ENCODE measurements at regions not wholly inside any gene's neighbourhood (a gene's known extent, or its start where the extent isn't known, plus 50 kb on each side); places are given as distances from the start of the nearest gene placed in this dataset.

DNA sequence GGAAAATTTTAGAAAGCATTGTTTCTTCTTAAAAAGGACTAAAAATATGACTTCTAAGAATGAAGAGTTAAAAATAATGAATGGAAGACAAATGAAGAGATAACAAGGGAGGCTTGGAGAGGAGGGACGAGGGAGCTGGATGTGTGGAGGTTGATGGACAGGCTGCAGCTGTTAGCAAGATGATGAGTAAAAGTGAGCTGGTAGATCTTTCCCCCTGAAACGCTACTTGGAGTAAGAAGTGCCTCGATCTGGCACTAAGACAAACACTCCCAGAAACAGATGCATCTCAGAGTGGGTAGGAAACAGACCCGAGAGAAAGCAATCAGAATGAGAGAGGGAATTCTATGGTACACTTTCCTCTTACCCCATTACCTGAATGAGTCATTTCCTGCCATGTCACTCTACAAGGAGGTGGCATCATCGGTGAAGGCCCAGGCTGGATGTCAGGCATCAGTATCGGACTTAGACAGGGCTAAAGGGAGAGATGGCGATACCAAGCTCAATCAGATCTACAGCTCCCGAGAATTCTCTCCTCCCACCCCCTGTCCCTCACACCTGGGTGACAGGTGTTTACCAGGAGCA is 154.1 kb upstream of the BMP2 start:
- Histone ChIP-seq H3K9ac (ENCODE audit: low read depth in 2 of 2, low read length in 2 of 2) (no peak overlapping the region), H3K27ac (no peak overlapping the region), H3K27me3 (no peaks in the 10 kb centered on the region), H3K4me3 (no peak overlapping the region), H3K9me3 (no peaks in the 10 kb centered on the region), H3K4me1 (no peaks in the 10 kb centered on the region), H3K36me3 (no peaks in the 10 kb centered on the region)
- no peak for DNase-seq
- TF ChIP-seq, protein P1, sequence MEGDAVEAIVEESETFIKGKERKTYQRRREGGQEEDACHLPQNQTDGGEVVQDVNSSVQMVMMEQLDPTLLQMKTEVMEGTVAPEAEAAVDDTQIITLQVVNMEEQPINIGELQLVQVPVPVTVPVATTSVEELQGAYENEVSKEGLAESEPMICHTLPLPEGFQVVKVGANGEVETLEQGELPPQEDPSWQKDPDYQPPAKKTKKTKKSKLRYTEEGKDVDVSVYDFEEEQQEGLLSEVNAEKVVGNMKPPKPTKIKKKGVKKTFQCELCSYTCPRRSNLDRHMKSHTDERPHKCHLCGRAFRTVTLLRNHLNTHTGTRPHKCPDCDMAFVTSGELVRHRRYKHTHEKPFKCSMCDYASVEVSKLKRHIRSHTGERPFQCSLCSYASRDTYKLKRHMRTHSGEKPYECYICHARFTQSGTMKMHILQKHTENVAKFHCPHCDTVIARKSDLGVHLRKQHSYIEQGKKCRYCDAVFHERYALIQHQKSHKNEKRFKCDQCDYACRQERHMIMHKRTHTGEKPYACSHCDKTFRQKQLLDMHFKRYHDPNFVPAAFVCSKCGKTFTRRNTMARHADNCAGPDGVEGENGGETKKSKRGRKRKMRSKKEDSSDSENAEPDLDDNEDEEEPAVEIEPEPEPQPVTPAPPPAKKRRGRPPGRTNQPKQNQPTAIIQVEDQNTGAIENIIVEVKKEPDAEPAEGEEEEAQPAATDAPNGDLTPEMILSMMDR (IDR thresholded peaks at IDR 0.05): no peak
- intact Hi-C loops (cut with DNase I): no loop called here

DNA sequence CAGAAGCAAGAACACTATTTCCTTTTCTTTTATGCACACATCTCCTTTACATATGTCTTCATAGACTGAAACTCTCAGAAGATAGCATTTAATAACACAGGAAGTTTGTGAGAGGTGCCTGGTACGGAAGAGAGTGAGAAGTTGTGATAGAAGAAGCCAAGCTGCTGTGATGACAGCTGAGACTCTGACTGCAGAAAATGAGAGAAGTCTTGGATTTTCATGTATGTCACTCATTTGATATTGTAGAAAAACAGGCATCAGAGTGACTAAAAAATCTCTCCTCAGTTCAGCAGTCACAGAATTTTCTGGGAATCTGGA is 154.9 kb upstream of the BMP2 start:
- TF ChIP-seq, protein P1 (IDR thresholded peaks at IDR 0.05): no peak
- no peak overlapping the region for H3K9ac ChIP-seq (ENCODE audit: low read depth in 2 of 2, low read length in 2 of 2)
- no peak overlapping the region for H3K4me3 ChIP-seq
- H3K4me1 ChIP-seq: no peaks in the 10 kb centered on the region
- H3K36me3 ChIP-seq: no peaks in the 10 kb centered on the region
- no peak for DNase-seq
- H3K9me3 ChIP-seq: no peaks in the 10 kb centered on the region
- intact Hi-C loops (cut with DNase I): no loop called here
- no peak overlapping the region for H3K27ac ChIP-seq
- H3K27me3 ChIP-seq: no peaks in the 10 kb centered on the region

DNA sequence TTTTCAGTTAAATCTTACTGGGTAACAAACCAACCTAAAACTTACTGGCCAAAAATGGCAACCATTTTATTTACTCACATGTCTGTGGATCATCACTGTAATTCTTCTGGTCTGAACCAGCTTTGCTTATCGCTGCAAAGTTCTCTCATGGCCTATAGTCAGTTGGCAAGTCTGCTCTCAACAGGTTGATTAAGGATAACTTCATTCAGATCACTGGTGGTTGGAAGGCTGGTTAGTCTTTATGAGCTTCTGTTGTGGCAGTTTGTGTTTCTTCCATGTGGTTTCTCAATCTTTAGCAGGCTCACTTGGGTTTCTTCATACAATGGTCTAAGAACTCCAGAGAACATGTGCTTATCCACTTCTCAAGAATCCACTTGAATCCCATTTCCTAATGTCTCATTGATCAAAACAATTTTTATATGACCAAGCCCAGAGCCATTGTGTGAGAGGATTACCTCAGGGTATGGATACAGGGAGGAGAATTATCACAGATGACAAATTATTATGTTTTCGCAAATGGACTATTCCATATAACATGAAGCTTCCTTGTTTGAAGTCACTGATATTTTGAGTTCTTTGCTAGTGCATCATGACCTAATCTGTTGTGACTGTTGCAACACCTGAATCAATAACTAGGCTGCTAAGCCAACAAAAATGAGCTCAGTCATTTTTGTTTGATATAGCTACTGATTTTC is 155.4 kb upstream of the BMP2 start:
- H3K4me3 ChIP-seq: no peak overlapping the region
- H3K4me1 ChIP-seq: no peaks in the 10 kb centered on the region
- TF ChIP-seq, protein P1 (IDR thresholded peaks at IDR 0.05): no peak
- no peaks in the 10 kb centered on the region for H3K9me3 ChIP-seq
- intact Hi-C loops (cut with DNase I): no loop called here
- no peaks in the 10 kb centered on the region for H3K36me3 ChIP-seq
- no peak overlapping the region for H3K9ac ChIP-seq (ENCODE audit: low read depth in 2 of 2, low read length in 2 of 2)
- no peak overlapping the region for H3K27ac ChIP-seq
- DNase-seq: no peak
- no peaks in the 10 kb centered on the region for H3K27me3 ChIP-seq

DNA sequence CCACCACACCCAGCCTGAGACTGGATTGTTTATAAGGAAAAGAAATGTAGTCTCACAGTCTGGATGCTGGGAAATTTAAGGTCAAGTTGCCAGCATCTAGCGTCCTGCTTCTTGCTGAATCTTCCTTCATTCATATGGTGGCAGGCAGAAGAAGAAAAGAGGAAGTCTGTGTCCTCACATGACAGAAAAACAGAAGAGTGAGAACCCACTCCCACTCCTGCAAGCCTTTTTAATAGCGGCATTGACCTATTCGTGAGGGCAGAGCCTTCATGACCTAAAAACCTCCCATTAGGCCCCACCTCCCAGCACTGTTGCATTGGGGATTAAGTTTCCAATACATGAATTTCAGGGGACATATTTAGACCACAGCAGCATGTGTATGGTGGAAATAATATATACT is 160.8 kb upstream of the BMP2 start:
- intact Hi-C loops (cut with DNase I): no loop called here
- no peak for DNase-seq
- H3K27ac ChIP-seq: no peak overlapping the region
- H3K4me1 ChIP-seq: no peaks in the 10 kb centered on the region
- no peaks in the 10 kb centered on the region for H3K36me3 ChIP-seq
- H3K4me3 ChIP-seq: no peak overlapping the region
- no peak overlapping the region for H3K9ac ChIP-seq (ENCODE audit: low read depth in 2 of 2, low read length in 2 of 2)
- TF ChIP-seq, protein P1 (IDR thresholded peaks at IDR 0.05): no peak
- no peaks in the 10 kb centered on the region for H3K9me3 ChIP-seq
- H3K27me3 ChIP-seq: no peaks in the 10 kb centered on the region

DNA sequence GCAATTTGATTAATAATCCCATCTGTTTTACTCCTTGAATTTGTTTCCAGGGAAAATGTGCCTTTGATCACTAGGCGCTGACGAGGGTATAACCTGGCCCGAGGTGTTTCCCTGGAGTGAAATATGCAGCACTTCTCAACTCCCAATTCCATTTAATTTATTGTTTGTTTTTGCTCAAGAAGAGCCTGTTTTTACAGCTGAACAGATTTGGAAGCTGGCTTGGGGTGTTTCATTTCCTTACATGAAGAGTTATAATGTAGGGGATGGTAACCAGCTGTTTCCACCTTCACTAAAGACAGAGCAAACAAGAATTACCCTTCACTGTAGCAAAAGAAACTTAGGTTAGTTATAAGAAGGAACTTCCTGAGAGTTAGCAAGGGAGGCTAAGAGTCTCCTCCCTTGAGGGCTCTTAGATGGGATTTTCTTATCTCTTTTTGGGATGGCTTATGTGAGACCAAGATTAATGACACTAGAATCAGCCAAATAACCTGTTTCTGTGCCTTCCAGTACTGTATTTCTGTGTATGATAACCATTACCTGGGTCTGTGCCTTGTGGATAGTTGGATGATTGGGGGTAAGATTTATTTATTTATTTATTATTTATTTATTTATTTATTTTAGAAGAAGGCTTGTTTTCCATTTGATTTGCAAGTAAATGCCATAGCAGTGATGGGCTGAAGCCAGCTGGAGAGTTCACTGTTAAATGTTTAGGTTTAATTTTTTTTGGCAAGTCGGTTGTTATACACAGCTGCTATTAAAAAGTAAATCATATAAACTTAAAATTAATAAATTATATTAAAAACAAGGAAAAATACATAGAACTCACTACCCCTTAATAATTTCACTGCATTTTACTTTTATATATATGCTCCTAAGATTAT is 162.2 kb upstream of the BMP2 start:
- intact Hi-C loops (cut with DNase I): no loop called here
- H3K36me3 ChIP-seq: no peaks in the 10 kb centered on the region

More for the DNA sequence above, 162.2 kb upstream of the BMP2 start:
- Histone ChIP-seq H3K27me3 (no peaks in the 10 kb centered on the region), H3K9me3 (no peaks in the 10 kb centered on the region), H3K27ac (no peak overlapping the region), H3K4me1 (no peaks in the 10 kb centered on the region), H3K4me3 (no peak overlapping the region), H3K9ac (ENCODE audit: low read depth in 2 of 2, low read length in 2 of 2) (no peak overlapping the region)
- no peak for DNase-seq
- TF ChIP-seq, protein P1 (IDR thresholded peaks at IDR 0.05): no peak

Measured in colonic mucosa (tissue), 4 donors.